OCI-LY3 (cell line): ENCODE measurements at regions not wholly inside any gene's neighbourhood (a gene's known extent, or its start where the extent isn't known, plus 50 kb on each side); places are given as distances from the start of the nearest gene placed in this dataset.
"Not testable (repeated sequence)": the region's sequence is repeated elsewhere in the genome, so short reads cannot be mapped to it uniquely, and the experiment has no call there.

Source experiments
- H2AFZ ChIP-seq: fragments of 200-600, 300-600 bp; shearing (Covaris generic); 2 replicates; pipeline ENCODE4 v1.6.0; 2014; ENCODE audit warnings: antibody characterized with exemption, low read depth, low read length
- H3K27ac ChIP-seq: fragments of 200-600, 300-600 bp; sonication (generic); 2 replicates; pipeline ENCODE4 v1.5.1; 2014; ENCODE audit warnings: mild to moderate bottlenecking, low read length, moderate library complexity, mixed read lengths
- H3K27me3 ChIP-seq: fragments of 200-600, 300-600 bp; sonication (generic); 2 replicates; pipeline ENCODE4 v1.6.1; 2014; ENCODE audit warnings: low read depth, low read length, mixed read lengths
- H3K36me3 ChIP-seq: fragments of 200-600, 300-600 bp; sonication (generic); replicated peaks from 2 replicates; pipeline ENCODE3; 2014; ENCODE audit warnings: low read depth, low read length, mixed read lengths
- H3K4me1 ChIP-seq: fragments of 300-600, 200-600 bp; sonication (generic); 2 replicates; pipeline ENCODE4 v1.6.1; 2014; ENCODE audit warnings: low read length, mixed read lengths
- H3K4me2 ChIP-seq: fragments of 200-600, 300-600 bp; sonication (generic); 2 replicates; pipeline ENCODE4 v1.6.1; 2014; ENCODE audit warnings: low read length, mixed read lengths
- H3K4me3 ChIP-seq: fragments of 300-600, 200-600 bp; sonication (generic); 2 replicates; pipeline ENCODE4 v1.5.1; 2014; ENCODE audit warnings: antibody characterized with exemption, mild to moderate bottlenecking, low read length, moderate library complexity
- H3K79me2 ChIP-seq: fragments of 300-600, 200-600 bp; shearing (Covaris generic); 2 replicates; pipeline ENCODE4 v1.6.1; 2014; ENCODE audit warnings: mild to moderate bottlenecking, low read length, mixed read lengths
- H3K9ac ChIP-seq: fragments of 300-600, 200-600 bp; shearing (Covaris generic); 2 replicates; pipeline ENCODE4 v1.6.0; 2014; ENCODE audit warnings: mild to moderate bottlenecking, low read length, moderate library complexity
- H3K9me3 ChIP-seq: fragments of 200-600, 300-600 bp; shearing (Covaris generic); 2 replicates; pipeline ENCODE4 v1.6.1; 2014; ENCODE audit warnings: low read length, mixed read lengths; ENCODE audit not compliant: insufficient read depth
- H4K20me1 ChIP-seq: fragments of 200-600, 300-600 bp; sonication (generic); 2 replicates; pipeline ENCODE4 v1.6.1; 2016; ENCODE audit warnings: low read length, mixed read lengths; ENCODE audit not compliant: insufficient read depth
- EZH2phosphoT487 ChIP-seq: fragments of 200-600 bp; shearing (Covaris generic); IDR thresholded peaks from 2 replicates; pipeline ENCODE4 v1.6.1; 2018; ENCODE audit warnings: antibody characterized with exemption, mixed run types, low read depth
- TF ChIP-seq, protein P1 (sequence below): fragments of 200-600, 300-600 bp; sonication (generic); IDR thresholded peaks from 2 replicates; pipeline ENCODE4 v1.5.1; 2014; ENCODE audit warnings: antibody characterized with exemption, low read length, low read depth

- H3K27me3 ChIP-seq, result no peaks in the 10 kb centered on the region
- H3K27ac ChIP-seq, result no peak overlapping the region
- H3K79me2 ChIP-seq, result peaks cover 92% of the 10 kb centered on the region
- TF ChIP-seq EZH2phosphoT487, result no peak
- TF ChIP-seq, protein P1, sequence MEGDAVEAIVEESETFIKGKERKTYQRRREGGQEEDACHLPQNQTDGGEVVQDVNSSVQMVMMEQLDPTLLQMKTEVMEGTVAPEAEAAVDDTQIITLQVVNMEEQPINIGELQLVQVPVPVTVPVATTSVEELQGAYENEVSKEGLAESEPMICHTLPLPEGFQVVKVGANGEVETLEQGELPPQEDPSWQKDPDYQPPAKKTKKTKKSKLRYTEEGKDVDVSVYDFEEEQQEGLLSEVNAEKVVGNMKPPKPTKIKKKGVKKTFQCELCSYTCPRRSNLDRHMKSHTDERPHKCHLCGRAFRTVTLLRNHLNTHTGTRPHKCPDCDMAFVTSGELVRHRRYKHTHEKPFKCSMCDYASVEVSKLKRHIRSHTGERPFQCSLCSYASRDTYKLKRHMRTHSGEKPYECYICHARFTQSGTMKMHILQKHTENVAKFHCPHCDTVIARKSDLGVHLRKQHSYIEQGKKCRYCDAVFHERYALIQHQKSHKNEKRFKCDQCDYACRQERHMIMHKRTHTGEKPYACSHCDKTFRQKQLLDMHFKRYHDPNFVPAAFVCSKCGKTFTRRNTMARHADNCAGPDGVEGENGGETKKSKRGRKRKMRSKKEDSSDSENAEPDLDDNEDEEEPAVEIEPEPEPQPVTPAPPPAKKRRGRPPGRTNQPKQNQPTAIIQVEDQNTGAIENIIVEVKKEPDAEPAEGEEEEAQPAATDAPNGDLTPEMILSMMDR, result no peak
- no peak overlapping the region for H2AFZ ChIP-seq
- H3K9ac ChIP-seq, result no peak overlapping the region
- peaks cover 32% of the 10 kb centered on the region for H4K20me1 ChIP-seq
- peaks cover 15% of the 10 kb centered on the region for H3K36me3 ChIP-seq
- H3K4me1 ChIP-seq, result peaks cover 20% of the 10 kb centered on the region
- H3K4me3 ChIP-seq, result no peak overlapping the region
- no peaks in the 10 kb centered on the region for H3K9me3 ChIP-seq
- no peak overlapping the region for H3K4me2 ChIP-seq
Observed at GRCh38 chr22:25451480-25452114, 112.9 kb upstream of the GRK3 start.

DNA sequence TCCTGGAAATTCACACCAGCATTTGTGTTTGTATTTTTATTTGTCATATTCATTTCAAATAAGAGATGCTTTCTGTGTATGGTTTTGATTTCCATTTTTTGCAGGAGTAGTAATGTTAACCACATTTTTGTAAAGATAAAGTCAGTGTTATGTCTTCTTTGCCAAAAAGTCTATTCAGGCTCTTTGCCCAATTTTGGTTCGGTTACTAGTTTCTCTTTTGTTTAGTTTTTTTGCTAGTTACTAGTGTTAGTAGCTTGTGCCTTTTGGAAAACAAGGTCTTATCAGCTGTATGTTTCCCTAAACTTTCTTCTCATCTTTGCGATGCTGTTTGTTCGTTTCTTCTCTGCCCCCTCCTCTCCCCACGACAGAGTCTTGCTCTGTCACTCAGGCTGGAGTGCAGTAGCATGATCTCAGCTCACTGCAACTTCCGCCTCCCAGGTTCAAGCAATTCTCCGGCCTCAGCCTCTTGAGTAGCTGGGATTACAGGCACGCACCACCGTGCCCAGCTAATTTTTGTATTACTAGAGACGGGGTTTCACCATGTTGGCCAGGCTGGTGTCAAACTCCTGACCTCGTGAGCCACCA is 112.3 kb upstream of the GRK3 start:
- Histone ChIP-seq H3K27me3 (no peaks in the 10 kb centered on the region), H3K4me2 (no peak overlapping the region), H3K4me1 (peaks cover 15% of the 10 kb centered on the region), H4K20me1 (peaks cover 34% of the 10 kb centered on the region), H2AFZ (no peak overlapping the region), H3K4me3 (no peak overlapping the region), H3K9ac (no peak overlapping the region), H3K9me3 (no peaks in the 10 kb centered on the region), H3K27ac (no peak overlapping the region), H3K79me2 (peaks cover 90% of the 10 kb centered on the region), H3K36me3 (peaks cover 15% of the 10 kb centered on the region)
- no peak for TF ChIP-seq EZH2phosphoT487

GRCh38 chr22:25453058-25453457 is 111.4 kb upstream of the GRK3 start:
- Histone ChIP-seq H3K27ac (no peak overlapping the region), H3K9me3 (no peaks in the 10 kb centered on the region), H3K9ac (no peak overlapping the region), H3K4me2 (no peak overlapping the region), H2AFZ (no peak overlapping the region), H3K27me3 (no peaks in the 10 kb centered on the region), H3K36me3 (peaks cover 15% of the 10 kb centered on the region), H3K4me1 (peaks cover 12% of the 10 kb centered on the region), H4K20me1 (peaks cover 34% of the 10 kb centered on the region), H3K4me3 (no peak overlapping the region), H3K79me2 (peaks cover 82% of the 10 kb centered on the region)
- TF ChIP-seq EZH2phosphoT487, result no peak
- TF ChIP-seq, protein P1, result no peak

GRCh38 chr22:25453557-25453956 is 110.9 kb upstream of the GRK3 start:
- peaks cover 34% of the 10 kb centered on the region for H4K20me1 ChIP-seq
- H3K4me2 ChIP-seq, result no peak overlapping the region
- TF ChIP-seq, protein P1, result no peak
- no peak for TF ChIP-seq EZH2phosphoT487
- no peak overlapping the region for H3K4me3 ChIP-seq
- no peaks in the 10 kb centered on the region for H3K27me3 ChIP-seq
- no peak overlapping the region for H3K9ac ChIP-seq
- H3K9me3 ChIP-seq, result no peaks in the 10 kb centered on the region
- no peak overlapping the region for H2AFZ ChIP-seq
- H3K79me2 ChIP-seq, result peaks cover 77% of the 10 kb centered on the region
- H3K36me3 ChIP-seq, result peaks cover 15% of the 10 kb centered on the region
- no peak overlapping the region for H3K27ac ChIP-seq
- peaks cover 12% of the 10 kb centered on the region for H3K4me1 ChIP-seq

- not testable (repeated sequence) for H2AFZ ChIP-seq, H3K4me2 ChIP-seq, H3K4me1 ChIP-seq, H3K4me3 ChIP-seq, H3K9ac ChIP-seq, H3K27me3 ChIP-seq, H3K9me3 ChIP-seq, H3K27ac ChIP-seq
- peaks cover 20% of the 10 kb centered on the region for H3K36me3 ChIP-seq
- peaks cover 48% of the 10 kb centered on the region for H3K79me2 ChIP-seq
- H4K20me1 ChIP-seq, result peaks cover 27% of the 10 kb centered on the region
Observed at GRCh38 chr22:25456300-25457043, 108.0 kb upstream of the GRK3 start.

GRCh38 chr22:25458631-25459030 is 105.8 kb upstream of the GRK3 start:
- not testable (repeated sequence) for H3K9me3 ChIP-seq, H3K27ac ChIP-seq, H3K27me3 ChIP-seq, H3K4me3 ChIP-seq, H3K9ac ChIP-seq, H3K4me1 ChIP-seq, H3K4me2 ChIP-seq, H2AFZ ChIP-seq
- H3K36me3 ChIP-seq, result peaks cover 19% of the 10 kb centered on the region
- H3K79me2 ChIP-seq, result peaks cover 26% of the 10 kb centered on the region
- H4K20me1 ChIP-seq, result peaks cover 11% of the 10 kb centered on the region
